Pancreas (tissue), 10 donors: ENCODE measurements at regions not wholly inside any gene's neighbourhood (a gene's known extent, or its start where the extent isn't known, plus 50 kb on each side); places are given as distances from the start of the nearest gene placed in this dataset.
"Not testable (repeated sequence)": the region's sequence is repeated elsewhere in the genome, so short reads cannot be mapped to it uniquely, and the experiment has no call there.

ENCODE experiments used
- ATAC-seq, 4 donors: fragments of 200-7000 bp; cut with Tn5 transposase; one replicate each; pipeline versions ENCODE4 v1.8.0 to v1.9.1; 2020; ENCODE audit warnings: mild to moderate bottlenecking in 4 of 4, moderate library complexity in 4 of 4
- DNase-seq, 6 donors: peaks; one replicate each; pipeline ENCODE4 v3.0.0-alpha.2; 2020
- FAIRE-seq: peaks from 2 replicates; lab custom pipeline; 2012; peaks lifted over from hg19 to GRCh38; lab: Jason Lieb, UNC
- H3K27ac ChIP-seq, 4 donors: fragments of 200-600 bp; sonication (generic); 1 replicate in 3 of 4; 2 replicates in 1 of 4; pipeline versions ENCODE4 v1.5.0 to v1.8.0; 2020
- H3K27me3 ChIP-seq, 4 donors: fragments of 200-600 bp; one replicate each; pipeline ENCODE4 v1.8.0; 2021
- H3K36me3 ChIP-seq, 3 donors: fragments of 200-600 bp; sonication (generic) in 1 of 3; one replicate each; pipeline versions ENCODE4 v1.5.0 to v1.8.0; 2020 to 2021
- H3K4me1 ChIP-seq, 3 donors: fragments of 200-600 bp; one replicate each; pipeline ENCODE4 v1.8.0; 2021
- H3K4me3 ChIP-seq, 4 donors: fragments of 200-600 bp; sonication (generic) in 2 of 4; one replicate each; pipeline versions ENCODE4 v1.5.0 to v1.8.0; 2020 to 2021
- H3K9me3 ChIP-seq, 4 donors: fragments of 200-600 bp; one replicate each; pipeline ENCODE4 v1.8.0; 2021
- WGBS, 2 donors: extraction: QIAGEN DNeasy Blood & Tissue Kit; methylation state at CpG; one replicate each; pipeline ENCODE4 v1.1.7; 2013; 5-methylcytosine and 5-hydroxymethylcytosine counted together
- intact Hi-C, 3 donors: fragments of 100-400 bp; cut with DNase I; formaldehyde crosslinking; loops; one replicate each; pipeline versions ENCODE4 v1.11.1 to v1.14.2; 2022
- TF ChIP-seq, protein P1 (sequence below), 4 donors: fragments of 200-600 bp; sonication (generic) in 3 of 4; IDR thresholded peaks; one replicate each; pipeline versions ENCODE4 v1.5.0 to v1.8.0; 2021; ENCODE audit warnings: antibody characterized with exemption in 4 of 4
- donor health status: healthy with polysubstance abuse.
- donor health status: DM: no; HTN: no; CAD: no; lungs with moderate emphysema.
- donor health status: DM: no; HTN: no; CAD: no.
- donor health status: control.
- donor health status: control.
- donor health status: Bipolar disorder and iron deficiency.
- donor health status: DM: yes; HTN: yes; CAD: no.
- donor health status: DM: no; HTN: no; CAD: no.
- donor health status: DM: no; HTN: no; CAD: no.
- donor health status: DM: yes; HTN: yes; CAD: no.

DNA sequence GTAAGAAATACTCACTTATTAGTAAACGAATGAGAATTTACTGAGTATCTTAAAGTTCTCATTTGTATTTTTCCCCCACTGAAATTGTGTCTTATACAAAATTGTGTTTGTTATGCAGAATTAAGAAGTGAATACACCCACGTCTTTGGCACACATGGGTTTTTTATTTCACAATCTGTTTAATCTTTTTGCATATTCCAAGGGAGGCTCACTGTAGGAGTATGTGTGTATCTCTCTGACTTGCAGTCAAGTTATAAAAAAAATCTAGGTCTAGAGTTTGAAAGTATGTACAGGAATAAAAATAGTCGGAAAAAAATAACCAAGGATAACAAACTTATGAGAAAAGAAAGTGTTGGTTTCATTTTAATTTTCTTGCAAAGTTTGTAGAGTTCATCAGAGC is 255.2 kb downstream of the PDCD6IP start:
- no peaks in the 10 kb centered on the region for H3K9me3 ChIP-seq
- H3K36me3 ChIP-seq, result no peaks in the 10 kb centered on the region
- no peak overlapping the region for H3K27ac ChIP-seq
- H3K4me1 ChIP-seq, result no peaks in the 10 kb centered on the region
- 39 to 53% methylated on average over 3 of the region's 3 CpGs for WGBS, 2 donors
- no peak for DNase-seq
- no peaks in the 10 kb centered on the region for H3K27me3 ChIP-seq
- H3K4me3 ChIP-seq, result no peak overlapping the region
- FAIRE-seq, result no peak
- TF ChIP-seq, protein P1, sequence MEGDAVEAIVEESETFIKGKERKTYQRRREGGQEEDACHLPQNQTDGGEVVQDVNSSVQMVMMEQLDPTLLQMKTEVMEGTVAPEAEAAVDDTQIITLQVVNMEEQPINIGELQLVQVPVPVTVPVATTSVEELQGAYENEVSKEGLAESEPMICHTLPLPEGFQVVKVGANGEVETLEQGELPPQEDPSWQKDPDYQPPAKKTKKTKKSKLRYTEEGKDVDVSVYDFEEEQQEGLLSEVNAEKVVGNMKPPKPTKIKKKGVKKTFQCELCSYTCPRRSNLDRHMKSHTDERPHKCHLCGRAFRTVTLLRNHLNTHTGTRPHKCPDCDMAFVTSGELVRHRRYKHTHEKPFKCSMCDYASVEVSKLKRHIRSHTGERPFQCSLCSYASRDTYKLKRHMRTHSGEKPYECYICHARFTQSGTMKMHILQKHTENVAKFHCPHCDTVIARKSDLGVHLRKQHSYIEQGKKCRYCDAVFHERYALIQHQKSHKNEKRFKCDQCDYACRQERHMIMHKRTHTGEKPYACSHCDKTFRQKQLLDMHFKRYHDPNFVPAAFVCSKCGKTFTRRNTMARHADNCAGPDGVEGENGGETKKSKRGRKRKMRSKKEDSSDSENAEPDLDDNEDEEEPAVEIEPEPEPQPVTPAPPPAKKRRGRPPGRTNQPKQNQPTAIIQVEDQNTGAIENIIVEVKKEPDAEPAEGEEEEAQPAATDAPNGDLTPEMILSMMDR (IDR thresholded peaks at IDR 0.05), result no peak
- intact Hi-C loops, result no loop called here
- ATAC-seq, result no peak

- 59 to 71% methylated on average over 3 of the region's 3 CpGs for WGBS, 2 donors
- intact Hi-C loops, result no loop called here
- Histone ChIP-seq H3K36me3 (no peaks in the 10 kb centered on the region), H3K4me3 (no peak overlapping the region), H3K9me3 (no peaks in the 10 kb centered on the region), H3K27ac (no peak overlapping the region), H3K27me3 (no peaks in the 10 kb centered on the region), H3K4me1 (no peaks in the 10 kb centered on the region)
- TF ChIP-seq, protein P1 (IDR thresholded peaks at IDR 0.05), result no peak
- ATAC-seq, result no peak
- FAIRE-seq, result no peak
- DNase-seq, result no peak
These were observed 257.9 kb downstream of the PDCD6IP start for GRCh38 chr3:34056181-34056910.

DNA sequence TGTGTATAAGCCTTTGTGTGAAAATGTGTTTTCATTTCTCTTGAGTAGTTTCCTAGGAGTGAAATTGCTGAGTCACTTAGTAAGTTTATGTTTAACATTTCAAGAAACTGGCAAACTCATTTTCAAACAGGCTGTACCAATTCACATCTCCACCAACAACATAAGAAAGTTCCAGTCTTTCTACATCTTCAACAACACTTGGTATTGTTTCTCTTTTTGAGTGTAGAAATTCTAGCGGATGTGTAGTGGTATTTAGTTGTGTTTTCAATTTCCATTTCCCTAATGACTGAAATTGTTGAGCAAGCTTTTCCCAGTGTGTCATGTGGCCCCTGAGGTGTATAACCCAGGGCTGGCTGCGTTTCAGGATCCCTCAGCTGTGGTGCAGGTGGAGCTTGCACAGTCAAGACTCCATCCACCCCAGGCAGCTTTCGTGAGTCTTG is 258.5 kb downstream of the PDCD6IP start:
- TF ChIP-seq, protein P1 (IDR thresholded peaks at IDR 0.05), result no peak
- Histone ChIP-seq H3K27me3 (no peaks in the 10 kb centered on the region), H3K36me3 (no peaks in the 10 kb centered on the region), H3K4me1 (no peaks in the 10 kb centered on the region), H3K27ac (no peak overlapping the region), H3K4me3 (no peak overlapping the region), H3K9me3 (no peaks in the 10 kb centered on the region)
- DNase-seq (no peak), FAIRE-seq (no peak), ATAC-seq (no peak)
- 51 to 61% methylated on average over 3 of the region's 3 CpGs for WGBS, 2 donors
- intact Hi-C loops, result no loop called here

DNA sequence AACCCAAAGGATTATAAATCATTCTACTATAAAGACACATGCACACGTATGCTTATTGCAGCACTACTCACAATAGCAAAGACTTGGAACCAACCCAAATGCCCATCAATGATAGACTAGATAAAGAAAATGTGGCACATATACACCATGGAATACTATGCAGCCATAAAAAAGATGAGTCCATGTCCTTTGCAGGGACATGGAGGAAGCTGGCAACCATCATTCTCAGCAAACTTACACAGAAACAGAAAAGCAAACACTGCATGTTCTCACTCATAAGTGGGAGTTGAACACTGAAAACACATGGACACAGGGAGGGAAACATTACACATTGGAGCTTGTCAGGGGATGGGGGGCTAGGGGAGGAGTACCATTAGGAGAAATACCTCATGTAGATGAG is 262.6 kb downstream of the PDCD6IP start:
- H3K27me3 ChIP-seq, intact Hi-C loops, H3K9me3 ChIP-seq, ATAC-seq, H3K4me3 ChIP-seq, FAIRE-seq, H3K27ac ChIP-seq, DNase-seq, H3K4me1 ChIP-seq, H3K36me3 ChIP-seq: not testable (repeated sequence)
- WGBS, 2 donors, result 69 to 93% methylated on average over 1 of the region's 1 CpG

DNA sequence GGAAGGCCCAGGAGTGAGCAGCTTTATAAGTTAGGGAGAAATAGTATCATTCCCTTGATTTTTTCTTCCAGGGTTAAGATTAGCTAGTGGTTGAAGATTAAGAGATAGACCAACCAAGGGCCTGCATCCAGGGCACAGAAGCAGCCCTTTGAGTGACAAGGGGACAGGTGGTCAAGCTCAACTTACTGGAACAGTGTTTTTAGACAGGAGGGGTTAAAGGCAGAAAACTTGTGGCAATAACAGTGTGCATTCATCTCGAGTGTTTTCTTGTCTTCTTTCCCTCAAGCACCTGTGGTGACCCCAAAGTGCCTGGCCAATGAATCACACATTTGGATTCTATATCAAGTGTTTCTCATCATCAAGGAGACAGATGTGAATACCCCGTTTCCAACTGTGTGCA is 267.5 kb downstream of the PDCD6IP start:
- no peaks in the 10 kb centered on the region for H3K27me3 ChIP-seq
- no peak overlapping the region for H3K27ac ChIP-seq
- H3K4me3 ChIP-seq, result no peak overlapping the region
- WGBS, 2 donors, result 33 to 43% methylated on average over 2 of the region's 2 CpGs
- no peak for FAIRE-seq
- no peaks in the 10 kb centered on the region for H3K36me3 ChIP-seq
- ATAC-seq, result no peak
- DNase-seq, result no peak
- H3K9me3 ChIP-seq, result no peaks in the 10 kb centered on the region
- no peaks in the 10 kb centered on the region for H3K4me1 ChIP-seq
- TF ChIP-seq, protein P1 (IDR thresholded peaks at IDR 0.05), result no peak
- intact Hi-C loops, result no loop called here
